GM20000 (cell line): ENCODE measurements at regions not wholly inside any gene's neighbourhood (a gene's known extent, or its start where the extent isn't known, plus 50 kb on each side); places are given as distances from the start of the nearest gene placed in this dataset.
"Not testable (repeated sequence)": the region's sequence is repeated elsewhere in the genome, so short reads cannot be mapped to it uniquely, and the experiment has no call there.

ENCODE experiments used
- DNase-seq: peaks from one replicate; pipeline ENCODE4 v3.0.0; 2012; ENCODE audit warnings: low spot score
- CTCF ChIP-seq: IDR thresholded peaks from 2 replicates; pipeline ENCODE4 v1.5.1; 2012; ENCODE audit warnings: mild to moderate bottlenecking, control low read depth; ENCODE audit errors: extremely low read depth, missing control alignments

GRCh38 chr4:125229596-125230058, 85.1 kb upstream of the FAT4 start:
- TF ChIP-seq CTCF: no peak
- no peak for DNase-seq

GRCh38 chr4:125225806-125226205, 88.9 kb upstream of the FAT4 start:
- no peak for DNase-seq
- TF ChIP-seq CTCF: no peak

GRCh38 chr4:125200556-125200955, 114.2 kb upstream of the FAT4 start:
- no peak for TF ChIP-seq CTCF
- DNase-seq: no peak

DNA sequence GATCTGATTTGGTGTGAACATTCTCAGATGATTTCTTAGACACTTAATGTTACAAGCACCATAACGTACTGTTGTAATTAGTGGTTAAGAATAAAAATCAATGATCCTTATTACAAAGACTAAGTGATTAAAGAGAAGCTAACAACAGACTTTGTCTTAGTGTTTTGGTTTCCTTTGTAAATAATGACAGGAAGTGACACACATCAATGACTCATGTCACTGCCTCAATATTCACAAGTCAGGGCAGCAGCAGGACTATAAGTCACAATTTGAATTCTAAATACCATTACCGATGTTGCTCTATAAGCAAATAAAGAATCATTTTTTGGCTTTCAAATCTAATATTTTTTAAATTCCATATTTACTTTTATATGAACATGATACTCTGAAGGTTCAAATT, 115.8 kb upstream of the FAT4 start:
- TF ChIP-seq CTCF: no peak
- no peak for DNase-seq

DNA sequence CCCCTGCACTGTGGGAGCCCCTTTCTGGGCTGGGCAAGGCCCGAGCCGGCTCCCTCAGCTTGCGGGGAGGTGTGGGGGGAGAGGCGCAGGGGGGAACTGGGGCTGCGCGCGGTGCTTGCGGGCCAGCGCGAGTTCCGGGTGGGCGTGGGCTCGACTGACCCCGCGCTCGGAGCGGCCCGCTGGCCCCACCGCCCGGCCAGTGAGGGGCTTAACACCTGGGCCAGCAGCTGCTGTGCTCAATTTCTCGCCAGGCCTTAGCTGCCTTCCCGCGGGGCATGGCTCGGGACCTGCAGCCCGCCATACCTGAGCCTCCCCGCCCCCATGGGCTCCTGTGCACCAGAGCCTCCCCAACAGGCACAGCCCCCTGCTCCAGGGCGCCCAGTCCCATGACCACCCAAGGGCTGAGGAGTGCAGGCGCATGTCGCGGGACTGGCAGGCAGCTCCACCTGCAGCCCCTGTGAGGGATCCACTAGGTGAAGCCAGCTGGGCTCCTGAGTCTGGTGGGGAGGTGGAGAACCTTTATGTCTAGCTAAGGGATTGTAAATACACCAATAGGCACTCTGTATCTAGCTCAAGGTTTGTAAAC, 122.8 kb upstream of the FAT4 start:
- DNase-seq: not testable (repeated sequence)

DNA sequence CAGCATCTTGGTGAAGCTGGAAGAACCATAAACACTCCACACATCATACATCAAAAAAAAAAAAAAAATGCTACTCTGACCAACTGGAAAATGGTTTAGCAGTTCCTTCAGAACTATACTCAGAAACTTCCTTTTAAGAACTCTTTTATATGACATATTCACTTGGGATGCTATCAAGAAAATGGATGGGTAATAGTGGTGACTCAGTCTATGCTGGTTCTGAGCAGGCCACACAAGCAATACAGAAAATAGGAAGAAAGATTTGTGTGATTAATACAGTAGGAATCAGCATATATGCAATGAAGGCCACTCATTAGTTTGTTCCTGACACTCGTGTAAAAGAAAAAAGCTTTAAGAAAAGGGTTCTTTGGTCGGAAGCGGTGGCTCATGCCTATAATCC, 123.5 kb upstream of the FAT4 start:
- no peak for DNase-seq
- TF ChIP-seq CTCF: no peak

GRCh38 chr4:125187226-125188176, 127.3 kb upstream of the FAT4 start:
- no peak for DNase-seq

More at GRCh38 chr4:125187226-125188176, 127.3 kb upstream of the FAT4 start:
- TF ChIP-seq CTCF: no peak
